Prostate gland (tissue), 2 donors: ENCODE measurements at regions not wholly inside any gene's neighbourhood (a gene's known extent, or its start where the extent isn't known, plus 50 kb on each side); places are given as distances from the start of the nearest gene placed in this dataset.

Experiments used
- POLR2A ChIP-seq: fragments of 450-650 bp; IDR thresholded peaks from one replicate; pipeline ENCODE4 v1.6.1; 2016; ENCODE audit warnings: antibody characterized with exemption, mild to moderate bottlenecking
- TF ChIP-seq, protein P1 (sequence below), 4 experiments: fragments of 200-600 bp in 2 of 4; fragments of 450-650 bp in 2 of 4; sonication (generic) in 2 of 4; IDR thresholded peaks; 1 replicate in 3 of 4; 2 replicates in 1 of 4; pipeline ENCODE4 v1.5.1; 2016 to 2019; ENCODE audit warnings: antibody characterized with exemption in 4 of 4, mild to moderate bottlenecking in 2 of 4, moderate library complexity in 2 of 4

DNA sequence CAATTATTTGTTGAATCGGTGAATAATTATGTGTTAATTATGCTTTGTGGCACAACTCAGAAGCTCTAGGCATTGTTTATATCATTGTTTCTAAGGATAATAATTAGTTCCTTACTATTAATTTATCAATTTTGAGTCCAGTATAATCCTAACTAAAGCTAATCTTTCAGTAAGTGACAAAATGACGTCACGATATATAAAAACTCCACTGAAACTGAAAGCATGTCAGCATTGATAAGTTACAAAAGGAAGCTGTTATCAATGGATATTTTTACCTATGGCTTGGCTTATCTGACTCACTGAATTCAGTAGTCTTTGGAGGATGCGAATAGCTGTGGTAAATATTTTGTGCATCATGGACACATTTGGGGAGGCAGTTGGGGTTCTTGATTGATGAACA is 793.1 kb downstream of the NXPH1 start:
- TF ChIP-seq, protein P1, sequence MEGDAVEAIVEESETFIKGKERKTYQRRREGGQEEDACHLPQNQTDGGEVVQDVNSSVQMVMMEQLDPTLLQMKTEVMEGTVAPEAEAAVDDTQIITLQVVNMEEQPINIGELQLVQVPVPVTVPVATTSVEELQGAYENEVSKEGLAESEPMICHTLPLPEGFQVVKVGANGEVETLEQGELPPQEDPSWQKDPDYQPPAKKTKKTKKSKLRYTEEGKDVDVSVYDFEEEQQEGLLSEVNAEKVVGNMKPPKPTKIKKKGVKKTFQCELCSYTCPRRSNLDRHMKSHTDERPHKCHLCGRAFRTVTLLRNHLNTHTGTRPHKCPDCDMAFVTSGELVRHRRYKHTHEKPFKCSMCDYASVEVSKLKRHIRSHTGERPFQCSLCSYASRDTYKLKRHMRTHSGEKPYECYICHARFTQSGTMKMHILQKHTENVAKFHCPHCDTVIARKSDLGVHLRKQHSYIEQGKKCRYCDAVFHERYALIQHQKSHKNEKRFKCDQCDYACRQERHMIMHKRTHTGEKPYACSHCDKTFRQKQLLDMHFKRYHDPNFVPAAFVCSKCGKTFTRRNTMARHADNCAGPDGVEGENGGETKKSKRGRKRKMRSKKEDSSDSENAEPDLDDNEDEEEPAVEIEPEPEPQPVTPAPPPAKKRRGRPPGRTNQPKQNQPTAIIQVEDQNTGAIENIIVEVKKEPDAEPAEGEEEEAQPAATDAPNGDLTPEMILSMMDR (IDR thresholded peaks at IDR 0.05), result no peak
- TF ChIP-seq POLR2A, result no peak
